Activated naive CD8-positive, alpha-beta T cell treated with anti-CD3 and anti-CD28 coated beads, Interleukin-2, amount 50 U/mL, for 16 hours (primary cell): ENCODE measurements at regions not wholly inside any gene's neighbourhood (a gene's known extent, or its start where the extent isn't known, plus 50 kb on each side); places are given as distances from the start of the nearest gene placed in this dataset.
"Not testable (repeated sequence)": the region's sequence is repeated elsewhere in the genome, so short reads cannot be mapped to it uniquely, and the experiment has no call there.

Source experiments
- DNase-seq: peaks from one replicate; pipeline ENCODE4 v3.0.0-alpha.2; 2020; ENCODE audit warnings: low read depth, low spot score

GRCh38 chr2:128414946-128415778 lies 96.5 kb upstream of the HS6ST1 start:
- no peak for DNase-seq

DNA sequence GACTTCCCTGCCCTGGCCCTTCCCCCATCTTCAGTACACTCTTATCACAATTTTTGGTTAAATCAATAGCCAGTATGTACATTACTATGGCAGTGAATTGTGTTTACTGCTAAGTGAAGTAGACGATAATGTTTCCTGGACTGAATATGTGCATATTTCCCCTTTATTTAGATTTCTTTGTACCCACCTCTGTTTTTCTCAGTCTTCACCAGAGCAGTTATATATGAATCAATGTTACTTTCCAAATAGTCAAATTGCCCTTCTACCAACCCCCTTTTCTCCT lies 97.1 kb upstream of the HS6ST1 start:
- no peak for DNase-seq

- no peak for DNase-seq
Measured at GRCh38 chr2:128416109-128416785, 97.6 kb upstream of the HS6ST1 start.

DNA sequence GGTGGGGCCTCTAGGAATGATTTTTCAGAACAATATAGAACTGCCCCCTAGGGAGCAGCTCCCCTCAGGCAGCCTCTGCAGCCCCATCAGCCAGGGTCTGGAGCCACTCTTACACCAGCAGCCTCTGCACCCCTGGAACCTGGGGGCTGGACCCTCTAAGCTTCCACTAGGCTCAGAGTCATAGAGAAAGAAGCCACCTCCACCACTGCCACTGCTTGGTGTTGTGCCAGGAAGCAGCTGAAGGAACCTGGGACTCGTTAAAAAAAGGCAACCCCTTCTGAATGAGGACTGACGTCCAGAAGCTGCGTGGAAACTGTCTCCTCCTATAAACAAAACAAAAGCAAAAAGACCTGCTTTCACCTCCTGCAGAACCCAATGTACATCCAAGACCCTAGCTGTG lies 98.1 kb upstream of the HS6ST1 start:
- DNase-seq, result no peak

GRCh38 chr2:128417264-128417663 lies 98.6 kb upstream of the HS6ST1 start:
- DNase-seq, result not testable (repeated sequence)

GRCh38 chr2:128420131-128420530 lies 101.5 kb upstream of the HS6ST1 start:
- DNase-seq, result no peak

DNA sequence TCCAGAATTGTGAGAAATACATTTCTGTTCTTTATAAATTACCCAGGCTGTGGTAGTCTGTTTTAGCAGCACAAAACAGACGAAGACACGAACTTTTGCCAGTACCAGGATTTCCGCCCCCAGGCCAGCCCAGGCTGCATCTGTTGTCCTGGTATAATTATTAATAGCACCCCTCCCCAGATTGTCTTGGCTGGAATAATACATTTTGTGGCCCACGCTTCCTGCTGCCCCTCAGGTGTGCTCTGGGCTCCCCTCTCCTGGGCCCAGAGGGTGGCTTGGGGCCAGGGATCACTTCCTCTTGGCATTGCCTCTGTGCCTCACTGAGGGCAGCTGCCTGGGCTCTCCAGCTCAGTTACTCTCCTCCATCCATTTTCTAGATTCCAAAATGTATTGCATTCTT lies 102.1 kb upstream of the HS6ST1 start:
- no peak for DNase-seq

GRCh38 chr2:128421286-128421685 lies 102.6 kb upstream of the HS6ST1 start:
- no peak for DNase-seq

- DNase-seq, result no peak
Measured at GRCh38 chr2:128421861-128422311, 103.2 kb upstream of the HS6ST1 start.

GRCh38 chr2:128422571-128422970 lies 103.9 kb upstream of the HS6ST1 start:
- DNase-seq, result no peak

GRCh38 chr2:128423788-128424165 lies 105.1 kb upstream of the HS6ST1 start:
- DNase-seq, result no peak

- no peak for DNase-seq
Measured at GRCh38 chr2:128424406-128425171, 105.9 kb upstream of the HS6ST1 start.

DNA sequence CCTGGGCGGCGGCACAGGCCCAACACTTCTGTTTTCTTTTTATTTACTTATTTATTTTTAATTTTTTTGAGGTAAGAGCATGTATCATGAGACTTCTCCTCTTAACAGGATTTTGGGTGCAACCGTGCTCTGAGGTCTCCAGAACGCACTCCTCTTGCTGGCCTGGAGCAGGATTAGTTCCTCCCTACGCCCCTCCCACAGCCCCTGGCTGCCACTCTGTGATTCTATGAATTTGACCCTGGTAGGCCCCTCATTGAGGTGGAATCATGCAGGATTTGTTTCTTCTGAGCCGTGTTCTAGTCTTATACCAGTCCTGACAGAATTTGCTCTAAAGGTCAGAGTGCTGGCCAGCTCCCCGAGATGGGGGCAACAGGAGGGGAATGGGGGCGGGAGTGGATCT lies 106.5 kb upstream of the HS6ST1 start:
- DNase-seq, result no peak

- DNase-seq, result no peak
Measured at GRCh38 chr2:128425731-128426620, 107.3 kb upstream of the HS6ST1 start.

DNA sequence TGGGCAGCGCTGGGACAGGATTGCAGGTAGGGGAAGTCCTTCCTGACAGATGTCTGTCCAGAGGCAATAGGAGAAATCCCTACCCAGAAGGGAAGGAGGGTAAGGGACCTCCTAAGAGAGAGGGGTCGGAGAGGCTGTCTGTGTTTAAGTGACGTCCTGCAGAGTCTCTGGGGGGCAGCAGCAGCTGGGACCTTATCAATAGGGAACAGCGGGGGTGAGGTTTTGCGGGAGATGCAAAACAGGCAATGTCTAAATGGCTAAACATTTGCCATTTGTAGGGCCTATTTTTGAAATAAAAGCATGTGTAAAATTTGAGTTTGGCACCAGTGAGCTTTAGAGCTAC lies 108.7 kb upstream of the HS6ST1 start:
- DNase-seq, result no peak

DNA sequence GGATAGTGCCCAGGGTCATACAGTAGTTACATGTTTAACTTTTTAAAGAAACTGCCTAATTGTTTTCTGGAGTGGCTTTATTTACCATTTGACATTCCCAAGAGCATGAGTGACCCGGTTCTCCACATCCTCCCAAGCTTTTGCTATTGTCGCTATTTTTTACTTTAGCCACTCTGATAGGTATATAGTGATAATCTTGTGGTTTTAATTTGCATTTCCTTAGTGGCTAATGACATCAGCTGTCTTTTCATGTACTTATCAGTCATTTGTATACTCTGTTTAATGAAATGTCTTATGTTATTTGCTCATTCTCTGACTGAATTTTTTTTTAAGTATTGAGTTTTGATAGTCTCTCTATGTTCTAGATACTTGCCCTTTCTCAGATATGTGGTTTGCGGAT lies 109.7 kb upstream of the HS6ST1 start:
- DNase-seq, result no peak

- DNase-seq, result no peak
Measured at GRCh38 chr2:128432423-128432822, 113.8 kb upstream of the HS6ST1 start.

DNA sequence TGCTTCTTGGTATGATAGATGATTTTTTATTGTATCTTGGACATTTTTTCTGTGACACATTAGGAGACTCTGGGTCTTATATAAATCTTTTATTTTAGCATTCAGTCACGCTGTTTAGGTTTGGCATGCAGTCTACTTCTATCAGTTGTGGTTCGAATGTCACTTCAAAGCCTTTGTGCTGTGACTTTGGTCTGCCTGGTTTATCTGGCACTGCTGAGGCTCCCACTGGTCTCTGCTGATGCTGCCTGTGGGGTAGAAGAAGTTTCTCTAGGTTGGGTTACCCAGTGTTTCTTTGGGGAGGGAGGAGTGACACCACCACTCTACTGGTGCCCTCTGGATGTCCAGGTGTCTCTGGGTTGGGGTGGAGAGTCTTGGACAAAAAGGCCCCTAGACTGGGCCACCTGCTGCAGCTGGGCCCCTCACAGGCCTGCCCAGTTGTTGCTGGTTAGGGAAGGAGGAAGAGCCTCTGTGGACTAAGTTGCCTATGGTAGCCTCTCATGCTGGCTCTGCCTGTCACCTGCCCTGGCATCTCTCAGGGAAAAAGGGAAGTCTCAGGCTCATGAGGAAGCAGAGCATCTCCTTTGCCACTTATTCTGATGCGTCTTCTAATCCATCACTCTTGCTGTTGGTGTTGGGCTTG lies 115.4 kb upstream of the HS6ST1 start:
- no peak for DNase-seq

DNA sequence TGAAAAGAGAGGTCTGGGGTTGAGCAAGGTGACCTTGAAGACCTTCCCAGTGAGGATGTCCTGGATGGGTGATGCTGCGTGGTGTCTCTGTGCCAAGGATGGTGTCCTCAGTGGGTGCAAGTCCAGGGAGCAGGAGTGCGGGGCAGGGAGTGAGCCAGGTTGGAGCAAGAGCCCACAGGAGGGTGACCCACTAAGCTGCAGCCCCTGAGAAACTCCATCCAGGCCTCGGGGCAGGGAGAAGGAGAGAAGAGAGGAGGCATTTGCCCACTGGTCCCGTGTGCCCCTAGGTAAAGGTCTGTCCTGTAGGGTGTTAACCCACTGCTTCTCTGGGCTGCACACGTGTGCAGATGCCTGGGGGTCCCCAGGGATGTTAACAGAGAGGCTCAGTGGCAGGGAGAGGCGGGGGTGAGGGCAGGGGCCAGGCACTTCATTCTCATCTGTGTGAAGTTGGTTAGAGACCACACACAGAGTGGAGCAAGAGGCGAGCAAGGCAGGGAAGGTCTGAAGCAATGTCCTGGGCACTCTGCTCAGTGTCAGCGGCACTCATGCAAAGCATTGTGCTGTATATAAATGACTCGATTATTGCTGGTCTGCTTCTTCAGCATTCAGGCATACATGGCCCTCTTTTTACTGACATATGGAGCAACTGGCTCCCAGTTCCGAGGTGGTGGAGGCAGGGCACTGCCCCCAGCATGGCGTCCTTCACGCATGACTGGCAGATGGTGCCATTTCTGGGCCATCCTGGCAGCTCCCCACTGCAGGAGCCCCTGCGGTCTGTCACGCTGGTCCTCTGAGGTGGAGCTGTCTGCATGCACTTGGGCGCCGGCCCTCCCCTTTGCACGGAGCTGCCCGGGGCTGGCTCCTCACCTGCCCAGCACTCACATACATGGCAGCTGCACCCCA lies 117.2 kb upstream of the HS6ST1 start:
- no peak for DNase-seq
